GM12878 (cell line): ENCODE measurements at regions not wholly inside any gene's neighbourhood (a gene's known extent, or its start where the extent isn't known, plus 50 kb on each side); places are given as distances from the start of the nearest gene placed in this dataset.

ENCODE experiments used
- CTCF ChIP-seq, 3 experiments: IDR thresholded peaks in 2 of 3; conservative IDR thresholded peaks in 1 of 3; 2 replicates each; pipeline ENCODE4 v1.5.1; 2011; ENCODE audit warnings: low read depth in 3 of 3, low read length in 3 of 3, mild to moderate bottlenecking in 3 of 3, control low read depth in 2 of 3, moderate library complexity in 2 of 3, inconsistent platforms in 1 of 3, mixed read lengths in 1 of 3; ENCODE audit not compliant: control insufficient read depth in 2 of 3, insufficient read depth in 1 of 3; ENCODE audit errors: extremely low read depth in 1 of 3
- ELK1 ChIP-seq: IDR thresholded peaks from 2 replicates; pipeline ENCODE4 v1.6.1; 2012; ENCODE audit warnings: low read depth, low read length, improper control_type of control experiment
- GABPA ChIP-seq: IDR thresholded peaks from 2 replicates; pipeline ENCODE4 v1.6.1; 2014; ENCODE audit warnings: antibody characterized with exemption, low read depth, mild to moderate bottlenecking, inconsistent platforms
- JUNB ChIP-seq: IDR thresholded peaks from 2 replicates; pipeline ENCODE4 v1.6.1; 2016; ENCODE audit warnings: antibody characterized with exemption, mild to moderate bottlenecking
- MYC ChIP-seq: IDR thresholded peaks from 2 replicates; pipeline ENCODE4 v1.6.1; 2011; ENCODE audit warnings: mild to moderate bottlenecking, low read length, moderate library complexity, inconsistent platforms; ENCODE audit not compliant: insufficient read depth, insufficient replicate concordance, insufficient read length, severe bottlenecking
- POLR2A ChIP-seq: IDR thresholded peaks from 2 replicates; pipeline ENCODE4 v1.6.1; 2011; ENCODE audit warnings: low read depth, mild to moderate bottlenecking, low read length
- REST ChIP-seq: IDR thresholded peaks from 2 replicates; pipeline ENCODE4 v1.6.1; 2012; ENCODE audit warnings: mild to moderate bottlenecking, low read depth, low read length
- SIN3A ChIP-seq: IDR thresholded peaks from 2 replicates; pipeline ENCODE4 v1.6.1; 2012; ENCODE audit warnings: low read depth, low read length, improper control_type of control experiment
- YY1 ChIP-seq: IDR thresholded peaks from 2 replicates; pipeline ENCODE4 v1.6.1; 2011; ENCODE audit warnings: low read depth, mild to moderate bottlenecking, low read length

- TF ChIP-seq JUNB, result no peak
- TF ChIP-seq POLR2A, result no peak
- no peak for TF ChIP-seq GABPA
- TF ChIP-seq CTCF (IDR thresholded peaks at IDR 0.05 in 2 of 3, conservative IDR thresholded peaks at IDR 0.05 in 1 of 3; ENCODE audit: control insufficient read depth in 2 of 3, extremely low read depth in 1 of 3, insufficient read depth in 1 of 3, low read depth in 3 of 3, low read length in 3 of 3), result no peak
- no peak for TF ChIP-seq MYC
- no peak for TF ChIP-seq REST
- TF ChIP-seq ELK1, result no peak
- no peak for TF ChIP-seq YY1
- TF ChIP-seq SIN3A, result no peak
Measured at GRCh38 chr5:32854473-32854872, 143.4 kb downstream of the NPR3 start.
